DMS53 (cell line): ENCODE measurements at regions not wholly inside any gene's neighbourhood (a gene's known extent, or its start where the extent isn't known, plus 50 kb on each side); places are given as distances from the start of the nearest gene placed in this dataset.
"Not testable (repeated sequence)": the region's sequence is repeated elsewhere in the genome, so short reads cannot be mapped to it uniquely, and the experiment has no call there.

Experiments
- DNase-seq: peaks from one replicate; lab custom pipeline; 2025; lab: John Stamatoyannopoulos, UW

DNA sequence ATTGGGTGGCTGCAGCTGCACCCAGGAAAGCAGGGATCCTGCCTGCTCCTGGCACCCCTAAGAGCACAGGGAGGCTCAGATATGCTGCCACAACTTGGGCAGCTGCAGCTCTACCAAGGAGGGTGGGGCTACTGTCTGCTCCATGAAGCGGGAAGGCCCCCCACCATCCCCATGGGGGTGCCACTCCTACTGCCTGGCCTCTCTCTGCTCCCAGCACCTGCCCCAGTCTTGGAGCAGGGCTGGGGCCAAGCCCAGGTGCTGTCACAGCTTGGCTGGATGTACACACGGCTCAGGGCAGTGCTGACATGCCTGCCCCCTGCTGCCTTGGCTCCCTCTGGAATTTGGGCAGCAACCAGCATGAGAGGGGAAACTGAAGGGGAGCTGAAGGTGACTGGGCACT lies 214.7 kb upstream of the PLPPR1 start:
- DNase-seq, result no peak

DNA sequence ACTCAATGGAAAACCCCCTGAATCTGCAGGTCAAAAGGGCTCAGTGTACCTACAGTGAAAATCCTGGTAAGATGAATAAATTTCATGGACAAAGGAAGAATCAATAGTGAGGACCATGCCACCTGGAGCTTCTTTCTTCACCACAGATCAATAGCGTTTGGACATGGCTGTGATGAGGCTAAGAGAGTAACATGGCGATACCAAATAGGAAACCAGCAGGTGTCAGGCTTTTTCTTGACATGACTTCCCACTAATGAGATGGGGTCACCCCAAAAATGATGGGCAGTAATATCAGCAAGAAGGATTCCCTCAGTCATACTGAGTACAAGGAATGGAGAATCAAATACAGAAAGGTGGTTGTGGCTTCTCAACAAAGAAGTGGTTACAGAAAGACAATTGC lies 208.5 kb upstream of the PLPPR1 start:
- no peak for DNase-seq

DNA sequence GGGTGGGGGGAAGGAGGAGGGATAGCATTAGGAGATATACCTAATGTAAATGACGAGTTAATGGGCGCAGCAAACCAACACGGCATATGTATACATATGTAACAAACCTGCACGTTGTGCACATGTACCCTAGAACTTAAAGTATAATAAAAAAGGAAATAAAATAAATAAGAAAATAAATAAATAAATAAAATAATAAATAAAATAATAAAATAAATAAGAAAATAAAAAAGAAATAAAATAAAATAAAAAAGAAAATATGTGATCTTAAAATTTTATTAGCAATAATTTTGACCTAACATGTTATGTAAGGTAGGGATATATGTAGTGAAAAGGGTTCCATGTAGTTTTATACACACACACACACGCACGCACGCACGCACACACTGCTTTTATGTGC lies 195.5 kb upstream of the PLPPR1 start:
- not testable (repeated sequence) for DNase-seq

DNA sequence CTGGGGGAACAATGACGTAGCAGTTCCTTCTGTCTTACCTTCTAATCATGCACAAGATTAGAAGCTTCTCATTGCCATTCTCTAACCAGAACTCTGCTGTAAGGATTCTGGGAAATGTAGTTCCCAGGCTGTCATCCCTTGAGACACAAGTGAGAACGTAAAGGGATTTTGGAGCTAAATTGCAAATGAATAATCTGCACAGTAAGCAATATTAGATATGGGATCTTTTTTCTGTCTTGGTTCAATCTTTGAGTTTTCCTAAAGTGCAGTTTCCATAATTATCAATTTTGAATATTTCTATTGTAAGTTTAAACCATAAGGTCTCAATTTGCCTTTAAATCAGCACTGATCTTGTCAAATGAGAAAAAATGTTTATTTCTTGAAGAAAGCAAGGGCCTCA lies 189.7 kb upstream of the PLPPR1 start:
- DNase-seq, result no peak

DNA sequence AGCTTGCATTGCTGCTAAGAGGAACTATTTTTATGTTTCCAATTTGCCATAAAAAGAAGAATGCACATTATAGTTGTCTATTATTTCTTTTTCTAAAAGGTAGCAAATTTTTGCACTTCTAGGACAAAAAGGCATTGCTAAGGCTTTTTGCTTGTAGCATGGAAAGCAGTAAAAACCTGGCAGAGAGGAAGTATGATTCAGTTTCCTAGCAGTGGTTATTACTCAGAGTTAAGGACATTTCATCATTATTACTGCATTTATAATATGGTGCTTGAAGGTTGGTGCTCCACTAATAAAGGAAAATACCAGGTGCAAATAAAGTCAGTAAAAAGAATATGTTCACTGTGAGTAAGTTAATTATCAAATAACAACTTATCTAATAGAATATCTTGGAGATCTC lies 179.8 kb upstream of the PLPPR1 start:
- DNase-seq, result peak; percentile 2

DNA sequence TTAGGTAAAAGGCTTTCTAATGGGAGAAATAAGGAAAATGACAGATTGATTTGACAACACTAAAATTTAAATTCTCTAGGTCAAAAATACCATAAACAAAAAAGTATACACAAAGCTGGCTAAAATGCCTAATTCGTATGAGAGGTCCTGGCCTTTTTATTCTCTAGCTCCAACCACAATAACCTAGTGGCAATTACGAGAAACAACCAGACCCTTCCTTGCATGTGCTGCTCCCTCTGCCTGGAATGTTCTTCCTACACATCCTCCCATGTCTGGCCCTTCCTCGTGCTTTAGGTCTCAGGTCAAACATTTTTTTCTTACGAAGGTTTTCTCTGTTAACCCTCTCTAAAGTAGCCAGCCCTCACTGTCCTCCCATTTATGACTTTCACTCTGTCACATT lies 176.4 kb upstream of the PLPPR1 start:
- no peak for DNase-seq

DNA sequence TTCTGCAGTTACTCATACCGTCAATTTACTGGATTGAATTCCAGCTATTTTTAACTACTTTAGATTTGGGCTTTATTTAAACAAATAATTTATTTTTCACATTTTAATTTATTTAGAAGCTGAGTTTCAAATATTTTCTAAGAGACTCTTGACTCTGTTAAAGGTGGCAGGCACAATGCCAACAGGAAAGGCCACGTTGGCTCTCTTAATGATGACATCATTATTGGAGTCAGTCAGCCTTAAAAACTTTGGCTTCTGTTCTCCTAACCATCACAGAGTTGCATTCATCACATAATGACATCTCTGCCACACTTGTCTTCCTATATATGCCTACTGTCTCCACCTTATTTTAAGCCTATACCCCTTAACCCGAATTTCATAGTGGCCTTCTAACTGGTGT lies 172.3 kb upstream of the PLPPR1 start:
- DNase-seq, result peak; percentile 57

DNA sequence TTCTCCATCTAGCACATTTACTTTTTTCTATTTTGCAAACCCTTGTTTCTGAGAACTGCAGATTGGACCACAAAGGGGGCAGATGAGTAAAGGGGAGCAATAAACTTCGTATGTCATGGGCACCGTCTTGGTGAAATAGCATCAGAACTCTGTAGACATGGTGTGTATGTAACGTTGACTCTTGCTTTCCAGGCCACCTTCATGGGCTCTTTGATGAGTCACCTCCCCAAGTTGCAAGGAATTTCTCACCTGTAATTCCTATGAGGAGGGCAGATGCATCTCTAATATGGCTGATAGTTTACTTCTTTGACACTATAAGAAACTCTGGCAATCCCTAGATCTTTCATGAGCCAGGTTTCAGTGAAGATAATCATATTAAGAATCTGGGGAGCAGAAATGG lies 163.4 kb upstream of the PLPPR1 start:
- no peak for DNase-seq

DNA sequence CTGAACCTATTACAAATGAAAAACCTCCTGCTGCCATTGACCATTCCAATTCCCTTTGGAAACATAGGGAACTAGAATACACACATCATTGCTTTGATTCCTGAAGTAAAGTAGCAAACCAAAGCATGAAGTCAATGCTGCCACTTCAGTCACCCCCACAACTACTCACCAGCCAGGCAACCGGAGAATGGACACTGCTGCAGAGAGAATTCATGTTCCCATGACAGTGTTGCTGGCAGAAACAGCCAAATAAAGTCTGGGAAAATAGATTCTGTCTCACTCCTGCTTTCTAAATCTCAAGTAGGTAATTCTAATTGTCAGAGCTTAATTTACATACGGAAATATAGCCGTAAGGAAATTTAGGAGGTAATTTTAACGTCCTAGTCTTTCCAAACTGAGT lies 162.9 kb upstream of the PLPPR1 start:
- DNase-seq, result no peak

DNA sequence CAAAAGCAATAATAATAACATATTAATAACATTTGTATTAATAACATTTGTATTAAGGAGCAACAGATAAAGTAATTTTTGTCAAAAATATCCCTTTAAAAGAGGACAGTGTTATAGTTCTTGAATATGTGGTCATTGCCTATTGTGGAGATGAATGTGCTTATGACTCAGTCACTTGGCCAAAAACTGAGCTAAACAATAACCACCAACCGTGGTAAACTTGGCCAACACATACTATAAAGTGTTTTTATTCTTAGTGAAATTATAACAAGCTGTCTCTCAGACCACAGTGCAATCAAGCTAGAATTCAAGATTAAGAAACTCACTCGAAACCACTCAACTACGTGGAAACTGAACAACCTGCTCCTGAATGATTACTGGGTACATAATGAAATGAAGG lies 159.2 kb upstream of the PLPPR1 start:
- no peak for DNase-seq

DNA sequence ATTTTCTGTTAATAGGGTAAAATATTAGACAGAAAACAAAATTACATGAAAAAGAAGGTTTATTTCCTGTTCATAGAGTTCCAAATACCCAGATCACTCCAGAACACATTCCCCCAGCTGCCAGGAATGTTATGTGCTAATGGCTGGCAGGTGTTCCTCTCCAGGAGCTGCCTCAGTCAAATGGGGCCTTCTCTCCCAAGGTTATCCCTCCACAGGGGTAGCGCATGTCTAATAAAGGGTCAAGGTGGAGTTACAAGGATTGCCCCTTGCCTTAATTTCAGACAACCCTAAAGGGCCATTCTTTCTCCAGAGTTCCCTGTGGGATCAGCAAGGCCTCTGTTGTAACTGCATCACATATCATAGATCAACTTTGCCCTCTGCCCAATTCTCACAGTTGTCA lies 148.6 kb upstream of the PLPPR1 start:
- DNase-seq, result no peak

DNA sequence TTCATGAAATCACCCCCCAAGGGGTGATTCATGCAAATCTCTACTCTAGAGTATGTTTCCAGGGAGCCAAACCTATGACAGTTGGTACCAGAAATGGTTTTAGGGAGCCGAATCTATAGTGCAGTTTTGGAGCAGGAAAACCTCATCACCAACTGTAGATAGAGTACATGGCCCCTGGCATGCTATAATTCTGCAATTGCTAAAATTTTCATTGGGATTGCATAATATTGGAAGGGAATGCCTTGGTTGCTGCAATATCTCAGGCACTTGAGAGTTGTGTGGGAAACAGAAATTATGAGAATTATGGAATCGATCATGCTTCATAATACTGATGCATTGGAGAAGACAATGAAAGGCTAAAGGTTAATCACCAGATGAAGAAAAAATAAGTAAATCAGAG lies 148.2 kb upstream of the PLPPR1 start:
- DNase-seq, result no peak

DNA sequence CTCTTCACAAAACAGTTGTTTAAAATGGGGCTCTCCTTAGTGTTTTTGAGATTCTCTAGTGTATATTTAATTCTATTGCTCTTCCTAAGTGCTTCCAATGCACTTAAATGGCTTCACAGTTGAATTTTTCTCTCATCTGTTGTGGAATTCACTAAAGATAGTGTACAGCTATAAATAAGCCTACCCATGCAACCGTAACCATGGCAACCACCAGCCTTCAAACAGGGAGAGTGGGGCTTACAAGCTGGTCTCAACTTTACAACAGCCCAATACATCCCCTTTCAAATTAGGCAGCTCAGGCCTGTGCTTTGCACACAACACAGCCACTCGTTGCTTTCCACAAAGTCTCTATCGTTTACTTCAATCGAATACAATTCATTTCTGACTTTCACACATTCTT lies 144.0 kb upstream of the PLPPR1 start:
- DNase-seq, result no peak

DNA sequence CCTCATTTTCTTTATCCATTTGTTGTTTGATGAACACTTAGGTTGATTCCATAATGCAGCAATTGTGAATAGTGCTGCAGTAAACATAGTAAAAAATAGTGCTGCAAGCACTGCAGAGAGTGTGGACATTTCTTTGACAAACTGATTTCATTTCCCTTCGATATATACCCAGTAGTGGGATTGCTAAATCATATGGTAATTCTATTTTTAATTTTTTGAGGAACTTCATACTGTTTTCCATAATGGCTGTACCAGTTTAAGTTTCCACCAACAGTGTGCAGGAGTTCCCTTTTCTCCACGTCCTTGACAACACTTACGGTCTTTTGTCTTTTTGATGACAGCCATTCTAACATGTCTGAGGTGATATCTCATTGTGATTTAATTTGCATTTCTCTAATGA lies 138.2 kb upstream of the PLPPR1 start:
- DNase-seq, result no peak

DNA sequence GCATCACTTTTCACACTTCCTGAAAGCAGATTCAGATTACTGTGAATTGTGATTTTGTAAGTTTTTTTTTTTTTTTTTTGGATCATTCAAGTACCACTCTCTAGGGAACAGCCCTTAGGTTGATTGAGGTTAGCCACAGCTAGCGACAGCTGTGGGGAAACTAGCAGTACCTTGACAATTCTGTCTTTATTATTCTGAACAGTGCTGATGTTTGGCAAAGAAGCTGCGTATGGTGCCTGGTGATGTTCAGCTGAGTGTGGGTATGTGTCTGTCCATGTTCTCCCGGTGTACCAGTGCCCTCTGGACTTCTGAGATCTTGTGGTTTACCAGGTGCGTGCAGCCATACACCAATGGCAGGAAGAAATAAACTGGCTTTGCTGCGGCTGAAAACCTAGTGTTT lies 117.3 kb upstream of the PLPPR1 start:
- no peak for DNase-seq

DNA sequence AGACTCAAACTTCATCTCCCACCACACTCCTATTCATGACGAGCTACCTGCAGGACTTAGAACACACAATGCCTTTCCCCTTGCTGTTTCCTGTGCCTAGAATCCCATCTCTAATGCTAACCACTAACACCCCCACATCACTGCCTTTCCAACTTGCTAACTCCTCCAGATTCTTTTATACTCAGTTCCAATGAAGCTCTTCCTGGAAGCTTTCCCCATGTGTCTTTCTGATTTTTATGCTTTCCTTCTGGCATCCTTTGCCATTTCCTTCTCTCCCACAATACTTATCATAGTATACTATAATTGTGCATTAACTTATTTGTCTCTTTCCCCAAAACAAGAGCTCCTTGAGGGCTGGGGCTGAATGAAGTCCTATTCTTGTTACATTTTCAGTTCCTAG lies 115.3 kb upstream of the PLPPR1 start:
- no peak for DNase-seq

DNA sequence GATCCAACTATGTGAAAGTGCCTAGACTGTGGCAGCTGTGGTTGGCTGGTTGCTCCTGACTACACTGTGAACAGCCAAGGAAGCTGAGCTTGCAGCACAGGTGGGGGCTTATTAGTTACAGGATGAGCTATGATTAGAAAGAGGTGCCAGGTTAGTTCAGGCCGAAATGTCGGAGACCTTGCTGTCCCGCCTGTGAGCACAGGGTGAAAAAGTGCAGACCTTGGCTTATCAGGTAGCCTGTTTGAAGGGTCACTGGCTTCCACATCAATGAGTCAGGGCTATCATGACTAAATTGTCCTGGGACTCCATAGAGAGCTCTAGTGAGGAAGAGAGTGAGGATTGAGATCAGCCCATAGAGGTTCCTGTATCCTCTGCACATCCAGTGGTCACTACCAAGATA lies 114.3 kb upstream of the PLPPR1 start:
- no peak for DNase-seq

DNA sequence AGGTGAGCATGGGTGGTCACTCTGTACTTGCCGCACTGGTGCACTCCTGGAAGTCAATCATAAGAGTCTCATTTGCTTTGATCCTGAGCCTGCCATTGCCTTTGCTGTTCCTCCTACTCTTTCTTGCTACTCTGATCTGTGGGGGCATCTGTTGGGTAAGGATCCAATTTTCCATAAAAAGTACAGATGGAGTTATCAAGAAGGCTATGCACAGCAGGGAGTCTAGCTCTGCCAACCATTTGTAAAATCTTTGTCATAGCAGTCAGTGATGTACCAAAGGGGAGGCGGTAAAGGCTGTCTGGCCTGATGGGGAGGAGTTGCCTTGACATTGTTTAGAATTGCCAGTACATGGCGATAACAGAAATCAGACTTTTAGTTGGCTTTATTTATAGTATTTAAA lies 109.0 kb upstream of the PLPPR1 start:
- no peak for DNase-seq

DNA sequence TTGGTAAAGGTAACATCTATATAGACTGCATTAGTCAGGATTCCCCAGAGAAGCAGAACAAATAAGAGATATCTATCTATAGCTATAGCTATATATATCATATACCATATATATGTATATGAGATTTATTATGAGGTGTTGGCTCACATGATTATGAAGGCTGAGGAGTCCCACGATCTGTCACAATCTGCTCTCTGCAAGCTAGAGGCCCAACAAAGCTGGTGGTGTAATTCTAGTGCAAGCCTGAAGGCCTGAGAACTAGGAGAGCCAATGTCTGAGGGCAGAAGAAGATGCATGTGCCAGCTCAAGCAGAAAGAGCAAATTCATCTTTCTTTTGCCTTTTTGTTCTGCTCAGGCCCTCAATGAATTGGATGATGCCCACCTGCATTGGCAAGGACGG lies 102.2 kb upstream of the PLPPR1 start:
- DNase-seq, result no peak

DNA sequence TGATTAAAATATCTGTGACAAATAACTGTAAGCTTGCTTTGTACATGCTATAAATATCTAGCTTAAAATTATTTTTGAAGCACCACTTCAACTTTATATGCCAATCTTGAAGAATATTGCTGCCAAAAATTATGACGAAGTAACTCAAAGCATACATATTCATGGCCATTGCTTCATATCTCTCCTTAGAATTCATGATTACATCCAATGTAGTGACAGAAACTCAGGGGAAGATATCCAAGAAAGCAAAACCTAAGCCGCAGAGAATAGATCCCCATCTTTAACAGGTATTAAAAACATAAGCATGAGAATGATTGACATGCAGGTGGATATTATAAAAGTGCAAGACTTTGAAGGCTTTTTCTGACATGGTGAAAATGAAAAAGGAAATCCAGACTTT lies 100.8 kb upstream of the PLPPR1 start:
- DNase-seq, result no peak

DNA sequence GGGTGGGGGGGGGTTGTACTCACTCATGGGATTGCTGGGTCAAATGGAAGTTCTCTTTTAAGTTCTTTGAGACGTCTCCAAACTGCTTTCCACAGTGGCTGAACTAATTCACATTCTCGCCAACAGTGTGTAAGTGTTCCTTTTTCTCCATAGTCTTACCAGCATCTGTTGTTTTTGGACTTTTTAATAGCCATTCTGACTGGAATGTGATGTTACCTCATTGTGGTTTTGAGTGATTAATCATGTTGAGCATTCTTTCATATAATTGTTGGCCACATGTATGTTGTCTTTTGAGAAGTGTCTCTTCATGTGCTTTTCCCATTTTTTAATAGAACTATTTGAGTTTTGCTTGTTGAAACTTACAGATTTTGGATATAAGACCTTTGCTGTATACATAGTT lies 94.9 kb upstream of the PLPPR1 start:
- DNase-seq, result no peak

DNA sequence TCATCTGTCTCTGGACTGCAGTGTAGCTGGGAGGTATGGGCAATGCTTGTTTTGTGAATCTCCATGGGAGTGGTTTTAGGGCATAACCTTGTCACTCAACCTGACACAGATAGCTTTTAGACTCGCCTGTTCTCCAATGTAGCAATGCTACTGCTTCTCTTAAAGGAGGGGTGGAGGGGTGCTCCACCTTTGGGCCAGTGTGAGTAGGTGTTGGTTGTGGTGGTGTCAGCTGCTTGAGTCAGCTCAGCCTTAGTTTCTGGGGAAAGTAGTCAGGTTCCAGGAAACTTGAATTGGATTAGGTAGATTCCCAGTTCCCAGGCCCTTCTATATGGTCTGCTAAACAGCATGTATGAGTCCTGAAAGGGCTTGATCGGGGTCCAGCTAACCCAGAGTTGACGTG lies 91.1 kb upstream of the PLPPR1 start:
- DNase-seq, result no peak

DNA sequence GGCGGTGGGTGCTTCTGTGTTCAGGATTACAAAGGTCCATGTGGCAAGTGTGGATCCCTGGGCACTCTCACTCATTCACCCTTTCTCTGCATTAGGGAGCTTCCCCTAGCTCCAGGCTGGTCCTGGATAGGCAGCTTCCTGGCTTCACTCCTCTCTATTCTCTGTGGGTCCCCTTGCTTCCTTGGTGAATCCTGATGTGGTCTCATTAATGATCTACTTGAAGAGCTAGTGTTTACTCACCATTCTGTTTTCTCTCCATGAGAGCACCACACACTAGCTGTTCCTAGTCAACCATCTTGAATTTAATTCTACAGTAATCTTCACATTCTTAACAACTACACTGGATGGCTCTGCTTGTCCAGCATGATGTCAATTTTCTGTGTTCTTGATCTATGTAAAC lies 90.0 kb upstream of the PLPPR1 start:
- DNase-seq, result peak; percentile 67

DNA sequence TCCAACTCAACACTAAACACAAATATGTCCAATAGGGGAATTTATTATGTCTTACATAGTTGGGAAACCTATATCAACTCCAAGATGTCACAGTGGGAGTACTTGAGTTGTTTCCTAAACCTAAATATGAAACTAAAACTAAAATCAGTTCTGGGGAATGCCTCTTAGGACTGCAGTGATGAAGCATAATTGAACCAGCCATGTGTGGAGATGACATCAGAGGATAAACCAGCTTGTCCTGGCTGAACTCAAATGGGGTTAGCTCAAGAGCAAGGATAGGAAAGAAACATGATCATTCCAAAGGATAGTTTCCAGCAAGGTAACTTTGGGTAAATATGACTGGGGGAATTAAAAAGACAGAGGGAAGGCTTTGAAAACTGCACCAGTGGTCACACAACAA lies 88.9 kb upstream of the PLPPR1 start:
- peak; percentile 24 for DNase-seq

DNA sequence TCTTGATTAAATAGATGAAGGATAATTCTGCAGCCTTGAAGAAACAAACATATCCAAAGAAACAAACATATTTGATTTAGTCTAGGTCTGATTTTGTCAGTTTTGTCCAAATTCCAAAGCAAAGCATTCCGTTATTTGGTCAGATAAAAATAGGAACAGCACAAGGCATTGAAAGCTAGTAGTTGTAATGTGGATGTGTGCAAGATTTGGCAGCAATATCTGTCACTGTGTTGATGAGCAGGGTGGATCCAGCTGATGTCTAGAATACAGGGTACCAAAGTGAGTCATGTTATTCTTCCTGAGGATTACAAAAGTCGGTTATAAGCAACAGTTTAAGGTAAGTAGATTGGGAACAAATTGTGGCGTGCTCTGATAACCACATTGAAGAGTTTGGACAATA lies 69.3 kb upstream of the PLPPR1 start:
- DNase-seq, result no peak
